ENCODE measurements at regions not wholly inside any gene's neighbourhood (a gene's known extent, or its start where the extent isn't known, plus 50 kb on each side); places are given as distances from the start of the nearest gene placed in this dataset.

GRCh38 chr1:194512345-194512744, 1325.9 kb upstream of the B3GALT2 start:
- TF ChIP-seq, protein P1, sequence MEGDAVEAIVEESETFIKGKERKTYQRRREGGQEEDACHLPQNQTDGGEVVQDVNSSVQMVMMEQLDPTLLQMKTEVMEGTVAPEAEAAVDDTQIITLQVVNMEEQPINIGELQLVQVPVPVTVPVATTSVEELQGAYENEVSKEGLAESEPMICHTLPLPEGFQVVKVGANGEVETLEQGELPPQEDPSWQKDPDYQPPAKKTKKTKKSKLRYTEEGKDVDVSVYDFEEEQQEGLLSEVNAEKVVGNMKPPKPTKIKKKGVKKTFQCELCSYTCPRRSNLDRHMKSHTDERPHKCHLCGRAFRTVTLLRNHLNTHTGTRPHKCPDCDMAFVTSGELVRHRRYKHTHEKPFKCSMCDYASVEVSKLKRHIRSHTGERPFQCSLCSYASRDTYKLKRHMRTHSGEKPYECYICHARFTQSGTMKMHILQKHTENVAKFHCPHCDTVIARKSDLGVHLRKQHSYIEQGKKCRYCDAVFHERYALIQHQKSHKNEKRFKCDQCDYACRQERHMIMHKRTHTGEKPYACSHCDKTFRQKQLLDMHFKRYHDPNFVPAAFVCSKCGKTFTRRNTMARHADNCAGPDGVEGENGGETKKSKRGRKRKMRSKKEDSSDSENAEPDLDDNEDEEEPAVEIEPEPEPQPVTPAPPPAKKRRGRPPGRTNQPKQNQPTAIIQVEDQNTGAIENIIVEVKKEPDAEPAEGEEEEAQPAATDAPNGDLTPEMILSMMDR (IDR thresholded peaks at IDR 0.05) = no peak
- TF ChIP-seq POLR2A (IDR thresholded peaks at IDR 0.05) = no peak

All from heart left ventricle (tissue), 13 donors.